CD8-positive, alpha-beta memory T cell (primary cell): ENCODE measurements at regions not wholly inside any gene's neighbourhood (a gene's known extent, or its start where the extent isn't known, plus 50 kb on each side); places are given as distances from the start of the nearest gene placed in this dataset.
A peak's percentile ranks its signal among the peaks of the same experiment; 100 is the strongest.

Experiments
- CTCF ChIA-PET: fragments of 350-600 bp; sonication (Branson Sonifier 250); formaldehyde crosslinking; loops from one replicate; lab custom pipeline; 2021; ENCODE audit warnings: antibody characterized with exemption; lab: Charles Lee
- POLR2A ChIA-PET: fragments of 350-600 bp; sonication (Branson Sonifier 250); formaldehyde crosslinking; loops from one replicate; lab custom pipeline; 2021; ENCODE audit warnings: antibody characterized with exemption; lab: Charles Lee
- DNase-seq, 5 donors: peaks; one replicate each; pipeline versions ENCODE4 v3.0.0 to v3.0.0-alpha.2; 2020 to 2022; ENCODE audit warnings: mixed read lengths in 1 of 5
- H3K27ac ChIP-seq: one replicate; pipeline ENCODE4 v1.7.0; 2013; ENCODE audit warnings: low read depth, mild to moderate bottlenecking, low read length, moderate library complexity
- H3K27me3 ChIP-seq: 2 replicates; pipeline ENCODE4 v1.7.0; 2013; ENCODE audit warnings: low read length, mild to moderate bottlenecking; ENCODE audit not compliant: insufficient read depth, poor library complexity, severe bottlenecking
- H3K36me3 ChIP-seq: 2 replicates; pipeline ENCODE4 v1.7.0; 2013; ENCODE audit warnings: mild to moderate bottlenecking, low read length, moderate library complexity; ENCODE audit not compliant: insufficient read depth
- H3K4me1 ChIP-seq: 2 replicates; pipeline ENCODE4 v1.7.0; 2013; ENCODE audit warnings: mild to moderate bottlenecking, low read length, moderate library complexity; ENCODE audit not compliant: insufficient read depth
- H3K4me3 ChIP-seq: 2 replicates; pipeline ENCODE4 v1.7.0; 2013; ENCODE audit warnings: mild to moderate bottlenecking, low read length
- H3K9me3 ChIP-seq: 2 replicates; pipeline ENCODE4 v1.7.0; 2013; ENCODE audit warnings: mild to moderate bottlenecking, low read length
- H3K27ac Mint-ChIP-seq, 8 donors: one replicate each; pipeline ENCODE4 v1.8.0; 2020 to 2021; ENCODE audit warnings: mixed read lengths in 8 of 8, mild to moderate bottlenecking in 6 of 8, inconsistent platforms in 3 of 8, moderate library complexity in 3 of 8
- H3K27me3 Mint-ChIP-seq, 2 donors: one replicate each; pipeline ENCODE4 v1.8.0; 2020 to 2021; ENCODE audit warnings: mixed read lengths in 2 of 2, mild to moderate bottlenecking in 1 of 2, moderate library complexity in 1 of 2
- H3K36me3 Mint-ChIP-seq, 3 donors: one replicate each; pipeline ENCODE4 v1.8.0; 2020 to 2021; ENCODE audit warnings: mixed read lengths in 3 of 3, inconsistent platforms in 1 of 3, mild to moderate bottlenecking in 1 of 3
- H3K4me1 Mint-ChIP-seq, 3 donors: one replicate each; pipeline ENCODE4 v1.8.0; 2020 to 2021; ENCODE audit warnings: mixed read lengths in 3 of 3, inconsistent platforms in 1 of 3, mild to moderate bottlenecking in 1 of 3
- H3K4me3 Mint-ChIP-seq, 7 donors: one replicate each; pipeline ENCODE4 v1.8.0; 2020 to 2021; ENCODE audit warnings: mixed read lengths in 7 of 7, mild to moderate bottlenecking in 6 of 7, moderate library complexity in 4 of 7, inconsistent platforms in 2 of 7
- H3K9me3 Mint-ChIP-seq, 5 donors: one replicate each; pipeline ENCODE4 v1.8.0; 2020 to 2022; ENCODE audit warnings: mixed read lengths in 5 of 5, mild to moderate bottlenecking in 3 of 5, moderate library complexity in 2 of 5, inconsistent platforms in 1 of 5

- Histone ChIP-seq H3K36me3 (no peaks in the 10 kb centered on the region), H3K4me1 (no peaks in the 10 kb centered on the region), H3K9me3 (no peaks in the 10 kb centered on the region), H3K4me3 (no peak overlapping the region), H3K27ac (no peak overlapping the region), H3K27me3 (no peaks in the 10 kb centered on the region)
- Mint-ChIP-seq H3K36me3 (no peaks in the 10 kb centered on the region), H3K27me3 (peaks cover 0 to 1% of the 10 kb centered on the region in 2 donors), H3K9me3 (peaks cover 0 to 2% (median 0%) of the 10 kb centered on the region in 5 donors), H3K4me1 (peaks cover 0 to 22% (median 4%) of the 10 kb centered on the region in 3 donors), H3K27ac (no peak overlapping the region), H3K4me3 (peak overlapping the region in 2 of 7 donors; percentile 55 to 67)
- DNase-seq, result peak in 1 of 5 donors; percentile 47
- ChIA-PET POLR2A (no interaction called here), CTCF (no interaction called here)
These were observed 183.8 kb upstream of the THRB start for GRCh38 chr3:24678421-24678865.

DNA sequence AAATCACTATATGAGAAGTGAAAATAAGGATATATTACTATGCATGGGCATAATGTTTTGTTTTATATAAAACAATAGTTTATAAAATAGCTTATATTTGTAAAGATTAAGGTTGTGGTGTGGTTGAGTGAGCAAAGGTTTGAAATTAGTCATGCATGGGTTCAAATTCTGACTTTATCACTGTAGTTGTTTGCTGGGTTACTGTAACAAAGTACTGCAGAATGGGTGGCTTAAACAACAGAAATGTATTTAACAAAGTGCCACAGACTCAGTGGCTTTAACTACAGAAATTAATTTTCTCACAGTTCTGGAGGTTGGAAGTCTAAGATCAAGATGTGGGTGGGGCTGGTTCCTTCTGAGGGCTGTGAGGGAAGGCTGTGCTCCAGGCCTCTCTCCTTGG, 184.8 kb upstream of the THRB start:
- CTCF ChIA-PET, result interaction anchor here (1.0 to 1.4 kb wide), 2 partner anchors 8 to 791 kb away, joined by 3 read pairs; no protein-coding TSS in a partner anchor

DNA sequence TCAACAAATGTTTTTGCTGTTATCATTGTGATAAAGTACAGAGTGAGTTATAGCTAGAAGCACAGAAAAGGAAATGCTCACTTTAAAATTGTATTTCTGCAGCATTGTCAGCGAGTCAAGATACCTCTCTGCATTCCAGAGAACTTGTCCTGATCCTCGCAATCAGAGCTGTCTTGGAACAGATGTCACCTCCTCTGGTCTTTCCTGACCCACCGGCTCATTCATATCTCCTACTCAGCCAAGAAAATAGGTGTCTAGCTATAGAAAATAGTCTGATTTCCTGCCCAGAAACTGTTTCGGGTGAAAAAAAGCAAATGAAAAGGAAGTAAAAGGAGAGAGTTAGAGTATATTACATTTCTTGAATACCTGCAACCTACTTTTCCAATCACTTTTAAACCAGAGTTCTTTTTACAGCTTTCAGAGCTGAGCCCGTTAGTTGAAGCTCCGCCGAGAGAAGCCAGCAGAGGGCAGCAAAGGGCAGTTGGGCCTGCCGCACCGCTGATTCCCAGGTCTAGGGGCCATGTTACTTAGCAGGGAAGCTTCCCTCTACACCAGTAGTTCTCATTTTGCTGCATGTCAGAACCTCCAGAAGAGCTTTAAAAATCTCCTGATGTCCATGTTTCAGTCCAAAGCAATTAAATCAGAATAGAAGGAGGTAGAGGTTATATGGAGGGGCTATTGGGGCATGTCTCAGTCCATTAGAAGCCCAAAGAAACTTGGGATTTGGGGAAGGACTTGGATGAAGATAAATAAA, 185.7 kb upstream of the THRB start:
- Histone ChIP-seq H3K27ac (no peak overlapping the region), H3K36me3 (no peaks in the 10 kb centered on the region), H3K4me1 (no peaks in the 10 kb centered on the region), H3K9me3 (no peaks in the 10 kb centered on the region), H3K4me3 (no peak overlapping the region), H3K27me3 (no peaks in the 10 kb centered on the region)
- H3K36me3 Mint-ChIP-seq, result no peaks in the 10 kb centered on the region
- H3K4me3 Mint-ChIP-seq, result no peak overlapping the region
- H3K4me1 Mint-ChIP-seq, result peaks cover 0 to 22% (median 4%) of the 10 kb centered on the region in 3 donors
- peaks cover 0 to 1% of the 10 kb centered on the region in 2 donors for H3K27me3 Mint-ChIP-seq
- no peak overlapping the region for H3K27ac Mint-ChIP-seq
- CTCF ChIA-PET, result interaction anchor here (1.0 to 1.4 kb wide), 2 partner anchors 9 to 791 kb away, joined by 3 read pairs; no protein-coding TSS in a partner anchor
- POLR2A ChIA-PET, result no interaction called here
- peaks cover 0 to 2% (median 0%) of the 10 kb centered on the region in 5 donors for H3K9me3 Mint-ChIP-seq
- peak in 2 of 5 donors; percentile 16 to 47 for DNase-seq

More for the DNA sequence above, 184.8 kb upstream of the THRB start:
- H3K4me1 Mint-ChIP-seq, result peaks cover 0 to 22% (median 4%) of the 10 kb centered on the region in 3 donors
- peaks cover 0 to 2% (median 0%) of the 10 kb centered on the region in 5 donors for H3K9me3 Mint-ChIP-seq
- H3K36me3 Mint-ChIP-seq, result no peaks in the 10 kb centered on the region
- H3K27me3 Mint-ChIP-seq, result peaks cover 0 to 1% of the 10 kb centered on the region in 2 donors
- H3K4me3 Mint-ChIP-seq, result no peak overlapping the region
- Histone ChIP-seq H3K27ac (no peak overlapping the region), H3K4me3 (no peak overlapping the region), H3K9me3 (no peaks in the 10 kb centered on the region), H3K27me3 (no peaks in the 10 kb centered on the region), H3K36me3 (no peaks in the 10 kb centered on the region), H3K4me1 (no peaks in the 10 kb centered on the region)
- H3K27ac Mint-ChIP-seq, result no peak overlapping the region
- POLR2A ChIA-PET, result no interaction called here
- no peak for DNase-seq

DNA sequence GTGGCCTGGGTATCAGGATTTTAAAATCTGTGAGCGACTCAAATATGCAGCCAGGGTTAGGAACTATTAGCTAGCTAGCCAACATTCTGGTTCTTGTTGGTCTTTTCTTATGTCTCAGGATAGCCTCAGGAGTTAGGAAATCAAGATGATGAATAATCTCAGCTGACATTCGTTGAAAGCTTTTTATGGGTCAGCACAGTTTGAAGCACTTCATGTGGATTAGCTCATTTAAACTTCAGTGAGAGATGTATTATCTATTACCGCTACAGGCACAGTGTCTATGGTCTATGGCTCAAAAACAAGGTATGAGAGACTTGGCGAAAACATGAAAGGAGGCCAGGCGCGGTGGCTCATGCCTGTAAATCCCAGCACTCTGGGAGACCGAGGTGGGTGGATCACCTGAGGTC, 187.5 kb upstream of the THRB start:
- Mint-ChIP-seq H3K9me3 (peaks cover 0 to 2% (median 0%) of the 10 kb centered on the region in 5 donors), H3K27ac (no peak overlapping the region), H3K4me1 (peaks cover 0 to 29% (median 4%) of the 10 kb centered on the region in 3 donors), H3K27me3 (peaks cover 0 to under 1% of the 10 kb centered on the region in 2 donors), H3K4me3 (no peak overlapping the region), H3K36me3 (no peaks in the 10 kb centered on the region)
- Histone ChIP-seq H3K4me1 (no peaks in the 10 kb centered on the region), H3K36me3 (no peaks in the 10 kb centered on the region), H3K9me3 (no peaks in the 10 kb centered on the region), H3K4me3 (no peak overlapping the region), H3K27ac (no peak overlapping the region), H3K27me3 (no peaks in the 10 kb centered on the region)
- POLR2A ChIA-PET, result no interaction called here
- CTCF ChIA-PET, result no interaction called here
- no peak for DNase-seq

GRCh38 chr3:24683090-24683489, 188.4 kb upstream of the THRB start:
- H3K36me3 ChIP-seq, result no peaks in the 10 kb centered on the region
- ChIA-PET CTCF (no interaction called here), POLR2A (no interaction called here)
- Mint-ChIP-seq H3K9me3 (peaks cover 0 to 2% (median 0%) of the 10 kb centered on the region in 5 donors), H3K4me1 (peaks cover 0 to 24% (median 0%) of the 10 kb centered on the region in 3 donors), H3K36me3 (no peaks in the 10 kb centered on the region), H3K27ac (no peak overlapping the region), H3K4me3 (no peak overlapping the region), H3K27me3 (no peaks in the 10 kb centered on the region)
- H3K27me3 ChIP-seq, result no peaks in the 10 kb centered on the region
- H3K4me1 ChIP-seq, result no peaks in the 10 kb centered on the region
- H3K27ac ChIP-seq, result no peak overlapping the region
- DNase-seq, result no peak
- no peak overlapping the region for H3K4me3 ChIP-seq
- no peaks in the 10 kb centered on the region for H3K9me3 ChIP-seq

GRCh38 chr3:24683633-24684384, 189.2 kb upstream of the THRB start:
- no peaks in the 10 kb centered on the region for H3K36me3 ChIP-seq
- H3K27ac ChIP-seq, result no peak overlapping the region
- Mint-ChIP-seq H3K4me1 (peaks cover 0 to 17% (median 0%) of the 10 kb centered on the region in 3 donors), H3K27ac (no peak overlapping the region), H3K27me3 (no peaks in the 10 kb centered on the region), H3K4me3 (no peak overlapping the region), H3K36me3 (no peaks in the 10 kb centered on the region), H3K9me3 (peaks cover 0 to 2% (median 0%) of the 10 kb centered on the region in 5 donors)
- DNase-seq, result no peak
- CTCF ChIA-PET, result no interaction called here
- H3K9me3 ChIP-seq, result no peaks in the 10 kb centered on the region
- no peaks in the 10 kb centered on the region for H3K27me3 ChIP-seq
- H3K4me1 ChIP-seq, result no peaks in the 10 kb centered on the region
- POLR2A ChIA-PET, result no interaction called here
- H3K4me3 ChIP-seq, result no peak overlapping the region

DNA sequence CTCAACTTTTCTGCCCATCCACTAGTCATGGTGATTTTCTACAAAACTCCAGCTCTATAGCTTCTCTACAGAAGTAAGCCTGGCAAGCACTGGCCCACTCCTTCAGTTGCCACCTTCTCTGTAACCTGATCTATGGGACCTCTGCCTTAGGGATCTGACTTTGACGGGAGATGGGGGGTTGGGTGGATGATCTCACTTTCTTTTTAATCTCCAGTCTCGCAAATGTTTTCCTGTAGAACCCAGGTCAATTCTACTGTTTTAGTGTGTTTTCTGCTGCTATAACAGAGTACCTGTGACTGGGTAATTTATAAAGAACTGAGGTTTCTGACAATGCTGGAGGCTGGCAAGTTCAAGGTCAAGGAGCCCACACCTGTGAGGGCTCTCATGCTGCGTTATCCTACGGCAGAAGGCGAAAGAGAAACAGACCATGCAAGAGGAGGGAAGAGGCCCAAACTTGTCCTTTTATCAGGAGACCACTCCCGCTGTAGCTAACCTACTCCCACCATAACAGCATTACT, 189.9 kb upstream of the THRB start:
- DNase-seq, result no peak
- Histone ChIP-seq H3K4me3 (no peak overlapping the region), H3K27ac (no peak overlapping the region), H3K4me1 (no peaks in the 10 kb centered on the region), H3K9me3 (no peaks in the 10 kb centered on the region), H3K27me3 (no peaks in the 10 kb centered on the region), H3K36me3 (no peaks in the 10 kb centered on the region)
- peaks cover 0 to 2% (median 0%) of the 10 kb centered on the region in 5 donors for H3K9me3 Mint-ChIP-seq
- ChIA-PET POLR2A (no interaction called here), CTCF (no interaction called here)
- no peaks in the 10 kb centered on the region for H3K36me3 Mint-ChIP-seq
- peaks cover 0 to 13% (median 0%) of the 10 kb centered on the region in 3 donors for H3K4me1 Mint-ChIP-seq
- H3K4me3 Mint-ChIP-seq, result no peak overlapping the region
- H3K27me3 Mint-ChIP-seq, result no peaks in the 10 kb centered on the region
- H3K27ac Mint-ChIP-seq, result no peak overlapping the region

- peaks cover 0 to 2% (median 0%) of the 10 kb centered on the region in 5 donors for H3K9me3 Mint-ChIP-seq
- ChIA-PET POLR2A (no interaction called here), CTCF (no interaction called here)
- H3K4me1 Mint-ChIP-seq, result peaks cover 0 to 8% (median 0%) of the 10 kb centered on the region in 3 donors
- no peaks in the 10 kb centered on the region for H3K27me3 Mint-ChIP-seq
- DNase-seq, result no peak
- Histone ChIP-seq H3K4me1 (no peaks in the 10 kb centered on the region), H3K27ac (no peak overlapping the region), H3K4me3 (no peak overlapping the region), H3K27me3 (no peaks in the 10 kb centered on the region), H3K36me3 (no peaks in the 10 kb centered on the region), H3K9me3 (no peaks in the 10 kb centered on the region)
- H3K36me3 Mint-ChIP-seq, result no peaks in the 10 kb centered on the region
- no peak overlapping the region for H3K4me3 Mint-ChIP-seq
- no peak overlapping the region for H3K27ac Mint-ChIP-seq
These were observed 192.2 kb upstream of the THRB start for GRCh38 chr3:24686808-24687207.
